Endothelial cell of umbilical vein (primary cell): ENCODE measurements at regions not wholly inside any gene's neighbourhood (a gene's known extent, or its start where the extent isn't known, plus 50 kb on each side); places are given as distances from the start of the nearest gene placed in this dataset.

Experiments
- BruUV-seq: library from RNA; stranded (reverse); fragments of 400-500 nt; replicated peaks from 2 replicates; lab custom pipeline; 2021; lab: Mats Ljungman, UMichigan
- CTCF ChIA-PET: fragments of 300-600, 350-600 bp; sonication (Branson Sonifier 250); formaldehyde crosslinking; loops from one replicate; lab custom pipeline; 2021; ENCODE audit warnings: antibody characterized with exemption, inconsistent platforms; lab: Charles Lee
- POLR2A ChIA-PET: fragments of 300-600, 350-600 bp; sonication (Branson Sonifier 250); formaldehyde crosslinking; loops from one replicate; lab custom pipeline; 2021; ENCODE audit warnings: antibody characterized with exemption, inconsistent platforms; lab: Charles Lee
- DNase-seq: peaks from one replicate; pipeline ENCODE4 v3.0.0-alpha.2; 2011; ENCODE audit warnings: low read depth, low spot score
- FAIRE-seq: peaks from 2 replicates; lab custom pipeline; 2011; peaks lifted over from hg19 to GRCh38; lab: Jason Lieb, UNC
- H2AFZ ChIP-seq: 2 replicates; pipeline ENCODE4 v1.6.0; 2012; ENCODE audit warnings: low read depth, low read length, control low read depth, inconsistent platforms
- H3K27ac ChIP-seq: 2 replicates; pipeline ENCODE4 v1.5.1; 2011; ENCODE audit warnings: low read depth, mild to moderate bottlenecking, control low read depth, low read length, moderate library complexity; ENCODE audit not compliant: insufficient read depth
- H3K27me3 ChIP-seq, 2 experiments: 2 replicates each; pipeline versions ENCODE4 v1.6.0 to v1.6.1; 2011; ENCODE audit warnings: low read length in 2 of 2, mixed read lengths in 1 of 2; ENCODE audit not compliant: control insufficient read depth in 2 of 2, insufficient read depth in 2 of 2
- H3K36me3 ChIP-seq, 2 experiments: 2 replicates in 1 of 2; 3 replicates in 1 of 2; pipeline ENCODE4 v1.5.1; 2011; ENCODE audit warnings: low read length in 2 of 2, mild to moderate bottlenecking in 1 of 2, moderate library complexity in 1 of 2; ENCODE audit not compliant: control insufficient read depth in 2 of 2, insufficient read depth in 2 of 2; ENCODE audit errors: extremely low read depth in 1 of 2
- H3K4me1 ChIP-seq: 3 replicates; pipeline ENCODE4 v1.5.1; 2011; ENCODE audit warnings: mild to moderate bottlenecking, low read length; ENCODE audit not compliant: control insufficient read depth, insufficient read depth; ENCODE audit errors: extremely low read depth
- H3K4me2 ChIP-seq: 2 replicates; pipeline ENCODE4 v1.6.1; 2011; ENCODE audit warnings: low read length, control low read depth, mixed read lengths; ENCODE audit not compliant: insufficient read depth
- H3K4me3 ChIP-seq, 3 experiments: fragments of 200-600 bp in 1 of 3; sonication (generic), shearing (Covaris generic) in 1 of 3; replicated peaks in 1 of 3; 2 replicates each; pipeline ENCODE4 v1.5.1; 2011 to 2016; ENCODE audit warnings: control low read depth in 3 of 3, low read length in 3 of 3, mild to moderate bottlenecking in 2 of 3, inconsistent platforms in 1 of 3, low read depth in 1 of 3, moderate library complexity in 1 of 3; ENCODE audit not compliant: insufficient read depth in 1 of 3
- H3K79me2 ChIP-seq: 2 replicates; pipeline ENCODE4 v1.6.0; 2012; ENCODE audit warnings: low read length, inconsistent platforms; ENCODE audit not compliant: control insufficient read depth, insufficient read depth
- H3K9ac ChIP-seq: replicated peaks from 2 replicates; pipeline ENCODE3; 2011; ENCODE audit warnings: low read length, control low read depth; ENCODE audit not compliant: insufficient read depth; ENCODE audit errors: extremely low read depth
- H3K9me1 ChIP-seq: replicated peaks from 3 replicates; pipeline ENCODE4 v1.6.0; 2011; ENCODE audit warnings: mild to moderate bottlenecking, low read length; ENCODE audit not compliant: control insufficient read depth, insufficient read depth; ENCODE audit errors: extremely low read depth
- H3K9me3 ChIP-seq: replicated peaks from 2 replicates; pipeline ENCODE4 v1.5.1; 2012; ENCODE audit warnings: low read length, inconsistent platforms; ENCODE audit not compliant: control insufficient read depth, insufficient read depth
- H4K20me1 ChIP-seq: replicated peaks from 2 replicates; pipeline ENCODE3; 2011; ENCODE audit warnings: mild to moderate bottlenecking, low read length; ENCODE audit not compliant: control insufficient read depth, insufficient read depth; ENCODE audit errors: extremely low read depth
- EZH2 ChIP-seq: IDR thresholded peaks from 2 replicates; pipeline ENCODE4 v1.6.1; 2012; ENCODE audit warnings: borderline replicate concordance, low read depth, mild to moderate bottlenecking, moderate library complexity, low read length, inconsistent platforms; ENCODE audit not compliant: severe bottlenecking
- FOS ChIP-seq: IDR thresholded peaks from 2 replicates; pipeline ENCODE4 v1.6.1; 2011; ENCODE audit warnings: mild to moderate bottlenecking, low read length, moderate library complexity, borderline replicate concordance; ENCODE audit not compliant: insufficient read depth
- GATA2 ChIP-seq: IDR thresholded peaks from 2 replicates; pipeline ENCODE4 v1.7.0; 2011; ENCODE audit warnings: low read depth, mild to moderate bottlenecking, moderate library complexity, mixed read lengths, low read length; ENCODE audit not compliant: insufficient read length, insufficient read depth
- JUN ChIP-seq: IDR thresholded peaks from 2 replicates; pipeline ENCODE4 v1.6.1; 2011; ENCODE audit warnings: borderline replicate concordance, low read depth; ENCODE audit not compliant: insufficient read length, insufficient read depth
- MAX ChIP-seq: IDR thresholded peaks from 2 replicates; pipeline ENCODE4 v1.6.1; 2011; ENCODE audit not compliant: insufficient read depth, insufficient read length
- MYC ChIP-seq: IDR thresholded peaks from one replicate; pipeline ENCODE4 v1.6.1; 2011; ENCODE audit warnings: mild to moderate bottlenecking, low read depth, low read length
- POLR2A ChIP-seq: IDR thresholded peaks from 2 replicates; pipeline ENCODE4 v1.6.1; 2012; ENCODE audit warnings: low read depth, mild to moderate bottlenecking, control low read depth, low read length
- POLR2AphosphoS5 ChIP-seq: IDR thresholded peaks from 2 replicates; pipeline ENCODE4 v1.6.1; 2012; ENCODE audit warnings: low read depth, mild to moderate bottlenecking, control low read depth, low read length, moderate library complexity; ENCODE audit not compliant: insufficient read depth
- dilution Hi-C: fragments of 300-500 bp; cut with MboI; formaldehyde crosslinking; loops from one replicate; pipeline ENCODE4 v1.15.0; 2019; ENCODE audit warnings: low sequenced_read_pairs; ENCODE audit not compliant: extremely low pct_ligation_motif_present
- intact Hi-C: fragments of 100-400 bp; cut with micrococcal nuclease; formaldehyde crosslinking; loops from one replicate; pipeline ENCODE4 v1.10.0; 2022
- TF ChIP-seq, protein P1 (sequence below), 2 donors: IDR thresholded peaks; 1 replicate in 1 of 2; 2 replicates in 1 of 2; pipeline ENCODE4 v1.5.1; 2011; ENCODE audit warnings: low read length in 2 of 2, mild to moderate bottlenecking in 2 of 2, moderate library complexity in 2 of 2, control low read depth in 1 of 2, inconsistent platforms in 1 of 2, low read depth in 1 of 2; ENCODE audit not compliant: insufficient read depth in 1 of 2; ENCODE audit errors: extremely low read depth in 1 of 2

DNA sequence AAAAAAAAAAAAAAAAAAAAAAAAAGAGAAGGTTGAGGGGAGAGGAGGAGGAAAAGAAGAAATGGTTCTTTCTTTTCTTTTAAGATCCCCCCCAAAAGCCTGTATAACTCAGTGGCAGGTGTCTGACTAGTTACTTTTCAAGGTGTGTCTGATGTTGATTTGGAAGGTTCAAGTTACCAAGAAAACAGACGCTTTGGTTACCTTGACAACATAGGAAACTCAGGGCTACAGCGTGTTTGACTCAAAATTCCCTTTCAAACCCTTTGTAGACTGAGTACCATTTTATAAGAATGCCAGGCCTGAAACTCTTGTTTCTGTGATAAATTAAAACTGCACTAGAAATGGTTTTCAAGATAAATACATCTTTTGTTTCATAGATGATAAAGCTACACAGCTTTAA is 286.8 kb downstream of the SKIDA1 start:
- Histone ChIP-seq H3K27me3 (no peaks in the 10 kb centered on the region), H4K20me1 (no peaks in the 10 kb centered on the region), H2AFZ (no peak overlapping the region), H3K27ac (no peak overlapping the region), H3K9me1 (no peaks in the 10 kb centered on the region), H3K36me3 (no peaks in the 10 kb centered on the region), H3K9ac (no peak overlapping the region), H3K9me3 (no peaks in the 10 kb centered on the region), H3K4me3 (no peak overlapping the region), H3K4me2 (no peak overlapping the region), H3K4me1 (no peaks in the 10 kb centered on the region), H3K79me2 (no peaks in the 10 kb centered on the region)
- intact Hi-C loops (no loop called here), dilution Hi-C loops (no loop called here)
- ChIA-PET POLR2A (no interaction called here), CTCF (interaction anchor here (0.8 to 1.2 kb wide), 2 partner anchors 21 to 61 kb away, joined by 3 read pairs; no protein-coding TSS in a partner anchor)
- TF ChIP-seq EZH2 (no peak), JUN (no peak), POLR2AphosphoS5 (no peak), POLR2A (no peak), MAX (no peak), GATA2 (no peak), MYC (no peak), FOS (no peak)
- TF ChIP-seq, protein P1, sequence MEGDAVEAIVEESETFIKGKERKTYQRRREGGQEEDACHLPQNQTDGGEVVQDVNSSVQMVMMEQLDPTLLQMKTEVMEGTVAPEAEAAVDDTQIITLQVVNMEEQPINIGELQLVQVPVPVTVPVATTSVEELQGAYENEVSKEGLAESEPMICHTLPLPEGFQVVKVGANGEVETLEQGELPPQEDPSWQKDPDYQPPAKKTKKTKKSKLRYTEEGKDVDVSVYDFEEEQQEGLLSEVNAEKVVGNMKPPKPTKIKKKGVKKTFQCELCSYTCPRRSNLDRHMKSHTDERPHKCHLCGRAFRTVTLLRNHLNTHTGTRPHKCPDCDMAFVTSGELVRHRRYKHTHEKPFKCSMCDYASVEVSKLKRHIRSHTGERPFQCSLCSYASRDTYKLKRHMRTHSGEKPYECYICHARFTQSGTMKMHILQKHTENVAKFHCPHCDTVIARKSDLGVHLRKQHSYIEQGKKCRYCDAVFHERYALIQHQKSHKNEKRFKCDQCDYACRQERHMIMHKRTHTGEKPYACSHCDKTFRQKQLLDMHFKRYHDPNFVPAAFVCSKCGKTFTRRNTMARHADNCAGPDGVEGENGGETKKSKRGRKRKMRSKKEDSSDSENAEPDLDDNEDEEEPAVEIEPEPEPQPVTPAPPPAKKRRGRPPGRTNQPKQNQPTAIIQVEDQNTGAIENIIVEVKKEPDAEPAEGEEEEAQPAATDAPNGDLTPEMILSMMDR (IDR thresholded peaks at IDR 0.05; ENCODE audit: extremely low read depth in 1 of 2, insufficient read depth in 1 of 2, low read depth in 1 of 2, low read length in 2 of 2): no peak
- DNase-seq: no peak
- no peak for FAIRE-seq
- no TSS peak for BruUV-seq
